Liver (tissue), 8 donors: ENCODE measurements at regions not wholly inside any gene's neighbourhood (a gene's known extent, or its start where the extent isn't known, plus 50 kb on each side); places are given as distances from the start of the nearest gene placed in this dataset.

Experiments
- DNase-seq: peaks from one replicate; pipeline ENCODE4 v3.0.0-alpha.2; 2017; ENCODE audit warnings: low spot score
- H3K27ac ChIP-seq, 2 donors: one replicate each; pipeline ENCODE4 v1.7.0; 2013; ENCODE audit warnings: inconsistent platforms in 2 of 2, low read length in 2 of 2, control low read depth in 1 of 2, low read depth in 1 of 2, mild to moderate bottlenecking in 1 of 2
- H3K27me3 ChIP-seq, 4 donors: one replicate each; pipeline versions ENCODE4 v1.6.1 to v1.7.0; 2013; ENCODE audit warnings: low read length in 3 of 4, inconsistent platforms in 1 of 4, mild to moderate bottlenecking in 1 of 4, moderate library complexity in 1 of 4; ENCODE audit not compliant: control insufficient read depth in 4 of 4, insufficient read depth in 4 of 4
- H3K36me3 ChIP-seq, 4 donors: one replicate each; pipeline versions ENCODE4 v1.6.1 to v1.7.0; 2013; ENCODE audit warnings: low read length in 3 of 4, mild to moderate bottlenecking in 3 of 4, low read depth in 1 of 4, moderate library complexity in 1 of 4; ENCODE audit not compliant: control insufficient read depth in 4 of 4, insufficient read depth in 3 of 4
- H3K4me1 ChIP-seq, 4 donors: one replicate each; pipeline versions ENCODE4 v1.6.1 to v1.7.0; 2013; ENCODE audit warnings: low read length in 3 of 4, mild to moderate bottlenecking in 3 of 4, moderate library complexity in 1 of 4; ENCODE audit not compliant: control insufficient read depth in 4 of 4, insufficient read depth in 4 of 4
- H3K4me3 ChIP-seq, 3 donors: one replicate each; pipeline versions ENCODE4 v1.6.1 to v1.7.0; 2013; ENCODE audit warnings: low read length in 3 of 3, control low read depth in 1 of 3, low read depth in 1 of 3, mild to moderate bottlenecking in 1 of 3
- H3K9ac ChIP-seq, 2 donors: one replicate each; pipeline ENCODE4 v1.7.0; 2013; ENCODE audit warnings: low read length in 2 of 2, mild to moderate bottlenecking in 2 of 2, moderate library complexity in 2 of 2, control low read depth in 1 of 2, low read depth in 1 of 2
- H3K9me3 ChIP-seq, 4 donors: one replicate each; pipeline versions ENCODE4 v1.6.1 to v1.7.0; 2013; ENCODE audit warnings: low read length in 3 of 4; ENCODE audit not compliant: control insufficient read depth in 4 of 4
- ATF3 ChIP-seq: IDR thresholded peaks from 2 replicates; pipeline ENCODE4 v1.6.1; 2016; ENCODE audit warnings: antibody characterized with exemption
- EGR1 ChIP-seq, 2 donors: IDR thresholded peaks; 2 replicates each; pipeline ENCODE4 v1.6.1; 2016 to 2018; ENCODE audit warnings: antibody characterized with exemption in 2 of 2, low read depth in 2 of 2
- FOXA1 ChIP-seq: IDR thresholded peaks from 2 replicates; pipeline ENCODE4 v1.6.1; 2016; ENCODE audit warnings: antibody characterized with exemption
- FOXA2 ChIP-seq: IDR thresholded peaks from 2 replicates; pipeline ENCODE4 v1.6.1; 2016; ENCODE audit warnings: antibody characterized with exemption
- GABPA ChIP-seq, 2 donors: IDR thresholded peaks in 1 of 2; conservative IDR thresholded peaks in 1 of 2; 2 replicates each; pipeline ENCODE4 v1.6.1; 2016; ENCODE audit warnings: antibody characterized with exemption in 2 of 2, mild to moderate bottlenecking in 1 of 2, moderate library complexity in 1 of 2
- HNF4A ChIP-seq, 2 donors: conservative IDR thresholded peaks; 2 replicates each; pipeline ENCODE4 v1.6.1; 2016; ENCODE audit warnings: antibody characterized with exemption in 2 of 2, mild to moderate bottlenecking in 2 of 2
- HNF4G ChIP-seq: IDR thresholded peaks from 2 replicates; pipeline ENCODE4 v1.6.1; 2016; ENCODE audit warnings: antibody characterized with exemption
- JUND ChIP-seq, 2 donors: IDR thresholded peaks; 2 replicates each; pipeline ENCODE4 v1.6.1; 2016; ENCODE audit warnings: antibody characterized with exemption in 2 of 2
- MAX ChIP-seq: IDR thresholded peaks from 2 replicates; pipeline ENCODE4 v1.6.1; 2016; ENCODE audit warnings: antibody characterized with exemption
- NR2F2 ChIP-seq: IDR thresholded peaks from 2 replicates; pipeline ENCODE4 v1.6.1; 2016; ENCODE audit warnings: antibody characterized with exemption
- RAD21 ChIP-seq, 2 donors: IDR thresholded peaks; 2 replicates each; pipeline ENCODE4 v1.6.1; 2016; ENCODE audit warnings: antibody characterized with exemption in 2 of 2, mild to moderate bottlenecking in 2 of 2
- REST ChIP-seq: IDR thresholded peaks from 2 replicates; pipeline ENCODE4 v1.6.1; 2016; ENCODE audit warnings: antibody characterized with exemption, mild to moderate bottlenecking
- RXRA ChIP-seq, 2 donors: IDR thresholded peaks; 2 replicates each; pipeline ENCODE4 v1.6.1; 2017 to 2018; ENCODE audit warnings: antibody characterized with exemption in 2 of 2, mild to moderate bottlenecking in 1 of 2
- SP1 ChIP-seq: IDR thresholded peaks from 2 replicates; pipeline ENCODE4 v1.6.1; 2018; ENCODE audit warnings: antibody characterized with exemption, mild to moderate bottlenecking
- TAF1 ChIP-seq: conservative IDR thresholded peaks from 2 replicates; pipeline ENCODE4 v1.6.1; 2016; ENCODE audit warnings: antibody characterized with exemption, mild to moderate bottlenecking
- YY1 ChIP-seq: IDR thresholded peaks from 2 replicates; pipeline ENCODE4 v1.6.1; 2016; ENCODE audit warnings: antibody characterized with exemption, mild to moderate bottlenecking
- WGBS: extraction: QIAGEN DNeasy Blood & Tissue Kit; methylation state at CpG from one replicate; pipeline ENCODE4 v1.1.7; 2013; 5-methylcytosine and 5-hydroxymethylcytosine counted together
- TF ChIP-seq, protein P1 (sequence below): fragments of 150-350 bp; IDR thresholded peaks from 2 replicates; pipeline ENCODE4 v1.5.1; 2017; ENCODE audit warnings: improper control_type of control experiment, low read depth, low read length; ENCODE audit not compliant: missing input control
- donor health status: healthy.
- donor health status: healthy.
- donor health status: healthy.
- donor health status: healthy.
- donor health status: healthy.

- H3K4me3 ChIP-seq = no peak overlapping the region
- H3K36me3 ChIP-seq = no peaks in the 10 kb centered on the region
- TF ChIP-seq ATF3 = no peak
- TF ChIP-seq EGR1 (IDR thresholded peaks at IDR 0.05; ENCODE audit: low read depth in 2 of 2) = no peak
- H3K27ac ChIP-seq = no peak overlapping the region
- WGBS = 83% methylated on average over 2 of the region's 2 CpGs
- H3K27me3 ChIP-seq = peaks cover 0 to 4% (median 0%) of the 10 kb centered on the region in 4 donors
- no peaks in the 10 kb centered on the region for H3K9me3 ChIP-seq
- H3K4me1 ChIP-seq = no peaks in the 10 kb centered on the region
- no peak for DNase-seq
- H3K9ac ChIP-seq = no peak overlapping the region
These were observed 292.7 kb downstream of the ZNF516 start for GRCh38 chr18:76202322-76202721.

GRCh38 chr18:76195601-76196000 lies 299.4 kb downstream of the ZNF516 start:
- 23% methylated on average over 1 of the region's 1 CpG for WGBS
- Histone ChIP-seq H3K36me3 (no peaks in the 10 kb centered on the region), H3K27ac (no peak overlapping the region), H3K4me3 (no peak overlapping the region), H3K9me3 (peaks cover 0 to 2% (median 0%) of the 10 kb centered on the region in 4 donors), H3K9ac (no peak overlapping the region), H3K27me3 (no peaks in the 10 kb centered on the region), H3K4me1 (no peaks in the 10 kb centered on the region)
- TF ChIP-seq FOXA2 = no peak
- no peak for TF ChIP-seq NR2F2
- TF ChIP-seq MAX = no peak
- TF ChIP-seq RXRA (IDR thresholded peaks at IDR 0.05) = no peak
- TF ChIP-seq, protein P1, sequence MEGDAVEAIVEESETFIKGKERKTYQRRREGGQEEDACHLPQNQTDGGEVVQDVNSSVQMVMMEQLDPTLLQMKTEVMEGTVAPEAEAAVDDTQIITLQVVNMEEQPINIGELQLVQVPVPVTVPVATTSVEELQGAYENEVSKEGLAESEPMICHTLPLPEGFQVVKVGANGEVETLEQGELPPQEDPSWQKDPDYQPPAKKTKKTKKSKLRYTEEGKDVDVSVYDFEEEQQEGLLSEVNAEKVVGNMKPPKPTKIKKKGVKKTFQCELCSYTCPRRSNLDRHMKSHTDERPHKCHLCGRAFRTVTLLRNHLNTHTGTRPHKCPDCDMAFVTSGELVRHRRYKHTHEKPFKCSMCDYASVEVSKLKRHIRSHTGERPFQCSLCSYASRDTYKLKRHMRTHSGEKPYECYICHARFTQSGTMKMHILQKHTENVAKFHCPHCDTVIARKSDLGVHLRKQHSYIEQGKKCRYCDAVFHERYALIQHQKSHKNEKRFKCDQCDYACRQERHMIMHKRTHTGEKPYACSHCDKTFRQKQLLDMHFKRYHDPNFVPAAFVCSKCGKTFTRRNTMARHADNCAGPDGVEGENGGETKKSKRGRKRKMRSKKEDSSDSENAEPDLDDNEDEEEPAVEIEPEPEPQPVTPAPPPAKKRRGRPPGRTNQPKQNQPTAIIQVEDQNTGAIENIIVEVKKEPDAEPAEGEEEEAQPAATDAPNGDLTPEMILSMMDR = no peak
- TF ChIP-seq GABPA (IDR thresholded peaks at IDR 0.05 in 1 of 2, conservative IDR thresholded peaks at IDR 0.05 in 1 of 2) = no peak
- TF ChIP-seq FOXA1 = no peak
- no peak for TF ChIP-seq EGR1 (IDR thresholded peaks at IDR 0.05; ENCODE audit: low read depth in 2 of 2)
- no peak for TF ChIP-seq YY1
- TF ChIP-seq SP1 = no peak
- no peak for TF ChIP-seq RAD21 (IDR thresholded peaks at IDR 0.05)
- no peak for TF ChIP-seq TAF1
- TF ChIP-seq HNF4A (conservative IDR thresholded peaks at IDR 0.05) = no peak
- DNase-seq = no peak

- no peak for TF ChIP-seq GABPA (IDR thresholded peaks at IDR 0.05 in 1 of 2, conservative IDR thresholded peaks at IDR 0.05 in 1 of 2)
- no peak for TF ChIP-seq FOXA2
- TF ChIP-seq RXRA (IDR thresholded peaks at IDR 0.05) = no peak
- no peak for TF ChIP-seq ATF3
- no peak for TF ChIP-seq NR2F2
- no peak for TF ChIP-seq FOXA1
- TF ChIP-seq HNF4A (conservative IDR thresholded peaks at IDR 0.05) = no peak
- no peak for TF ChIP-seq REST
- TF ChIP-seq YY1 = no peak
- no peak for TF ChIP-seq MAX
- TF ChIP-seq HNF4G = no peak
- TF ChIP-seq, protein P1 = no peak
- TF ChIP-seq JUND (IDR thresholded peaks at IDR 0.05) = no peak
- no peak for TF ChIP-seq EGR1 (IDR thresholded peaks at IDR 0.05; ENCODE audit: low read depth in 2 of 2)
- no peak for TF ChIP-seq RAD21 (IDR thresholded peaks at IDR 0.05)
- TF ChIP-seq SP1 = no peak
- Histone ChIP-seq H3K4me1 (no peaks in the 10 kb centered on the region), H3K36me3 (no peaks in the 10 kb centered on the region), H3K27ac (no peak overlapping the region), H3K9me3 (peaks cover 0 to 3% (median 2%) of the 10 kb centered on the region in 4 donors), H3K9ac (no peak overlapping the region), H3K27me3 (no peaks in the 10 kb centered on the region), H3K4me3 (no peak overlapping the region)
- 42% methylated on average over 1 of the region's 1 CpG for WGBS
- no peak for DNase-seq
These were observed 306.9 kb downstream of the ZNF516 start for GRCh38 chr18:76188097-76188496.
